Fibroblast of lung (primary cell): ENCODE measurements at regions not wholly inside any gene's neighbourhood (a gene's known extent, or its start where the extent isn't known, plus 50 kb on each side); places are given as distances from the start of the nearest gene placed in this dataset.

Experiments used
- EZH2 ChIP-seq: IDR thresholded peaks from 2 replicates; pipeline ENCODE4 v1.5.1; 2012; ENCODE audit warnings: low read length, control low read depth, mild to moderate bottlenecking; ENCODE audit errors: missing control alignments
- TF ChIP-seq, protein P1 (sequence below), 2 donors: IDR thresholded peaks in 1 of 2; conservative IDR thresholded peaks in 1 of 2; 1 replicate in 1 of 2; 2 replicates in 1 of 2; pipeline ENCODE4 v1.5.1; 2011 to 2012; ENCODE audit warnings: low read length in 2 of 2, control low read depth in 1 of 2, inconsistent platforms in 1 of 2, low read depth in 1 of 2, mild to moderate bottlenecking in 1 of 2

DNA sequence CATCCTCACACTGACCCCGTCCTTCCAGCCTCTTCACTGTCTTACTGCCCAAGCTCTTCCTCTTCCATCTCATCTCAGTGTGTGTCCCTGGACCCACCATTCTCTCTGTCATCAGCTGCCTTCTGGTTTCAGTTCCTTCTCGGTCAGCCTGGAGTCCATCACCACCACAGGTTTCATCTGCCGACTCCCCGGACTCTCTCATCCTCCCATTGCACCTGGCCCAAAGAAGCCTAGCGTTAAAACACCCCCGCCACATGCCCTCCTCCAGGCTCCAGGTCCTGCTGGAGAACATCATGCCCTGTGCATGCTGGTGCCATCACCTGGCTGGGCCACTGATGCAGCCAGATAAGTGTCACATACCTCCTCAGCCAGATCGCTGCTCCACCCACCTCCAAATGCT lies 122.1 kb upstream of the GPR12 start:
- TF ChIP-seq, protein P1, sequence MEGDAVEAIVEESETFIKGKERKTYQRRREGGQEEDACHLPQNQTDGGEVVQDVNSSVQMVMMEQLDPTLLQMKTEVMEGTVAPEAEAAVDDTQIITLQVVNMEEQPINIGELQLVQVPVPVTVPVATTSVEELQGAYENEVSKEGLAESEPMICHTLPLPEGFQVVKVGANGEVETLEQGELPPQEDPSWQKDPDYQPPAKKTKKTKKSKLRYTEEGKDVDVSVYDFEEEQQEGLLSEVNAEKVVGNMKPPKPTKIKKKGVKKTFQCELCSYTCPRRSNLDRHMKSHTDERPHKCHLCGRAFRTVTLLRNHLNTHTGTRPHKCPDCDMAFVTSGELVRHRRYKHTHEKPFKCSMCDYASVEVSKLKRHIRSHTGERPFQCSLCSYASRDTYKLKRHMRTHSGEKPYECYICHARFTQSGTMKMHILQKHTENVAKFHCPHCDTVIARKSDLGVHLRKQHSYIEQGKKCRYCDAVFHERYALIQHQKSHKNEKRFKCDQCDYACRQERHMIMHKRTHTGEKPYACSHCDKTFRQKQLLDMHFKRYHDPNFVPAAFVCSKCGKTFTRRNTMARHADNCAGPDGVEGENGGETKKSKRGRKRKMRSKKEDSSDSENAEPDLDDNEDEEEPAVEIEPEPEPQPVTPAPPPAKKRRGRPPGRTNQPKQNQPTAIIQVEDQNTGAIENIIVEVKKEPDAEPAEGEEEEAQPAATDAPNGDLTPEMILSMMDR (conservative IDR thresholded peaks at IDR 0.05 in 1 of 2, IDR thresholded peaks at IDR 0.05 in 1 of 2; ENCODE audit: low read depth in 1 of 2, low read length in 2 of 2): no peak
- TF ChIP-seq EZH2: no peak
